ENCODE measurements at regions not wholly inside any gene's neighbourhood (a gene's known extent, or its start where the extent isn't known, plus 50 kb on each side); places are given as distances from the start of the nearest gene placed in this dataset.

DNA sequence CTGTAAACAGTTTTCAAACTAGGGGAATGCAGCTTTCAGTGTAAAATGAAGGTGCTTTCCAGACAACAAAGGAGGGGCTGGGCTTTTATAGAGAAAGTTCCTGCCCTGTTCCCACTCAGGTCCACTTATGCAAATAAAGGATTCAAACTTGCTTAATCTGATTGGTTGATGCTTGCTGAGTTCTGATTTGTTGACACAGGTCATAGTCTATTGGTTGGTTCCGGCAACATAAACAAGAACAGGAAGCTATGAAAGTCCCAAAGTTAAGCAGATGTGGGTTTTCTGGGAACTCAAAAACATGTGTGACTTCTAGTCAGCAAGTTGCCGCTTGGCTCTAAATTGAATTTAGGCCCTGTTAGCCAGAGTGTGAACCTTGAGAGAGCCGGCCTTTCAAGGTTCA, 194.2 kb upstream of the SVIL start:
- dilution Hi-C loops (cut with MboI; ENCODE audit: extremely low pct_ligation_motif_present, low sequenced_read_pairs) (no loop called here), intact Hi-C loops (cut with micrococcal nuclease) (no loop called here)
- Histone ChIP-seq H3K27me3 (ENCODE audit: control insufficient read depth in 2 of 2, insufficient read depth in 2 of 2, low read length in 2 of 2) (no peaks in the 10 kb centered on the region), H3K4me3 (replicated peaks in 1 of 3; ENCODE audit: insufficient read depth in 1 of 3, low read depth in 1 of 3, low read length in 3 of 3) (no peak overlapping the region), H3K4me2 (ENCODE audit: insufficient read depth, low read length) (no peak overlapping the region), H2AFZ (ENCODE audit: low read depth, low read length) (no peak overlapping the region), H3K9me3 (replicated peaks; ENCODE audit: control insufficient read depth, insufficient read depth, low read length) (no peaks in the 10 kb centered on the region), H3K4me1 (ENCODE audit: control insufficient read depth, extremely low read depth, insufficient read depth, low read length) (peaks cover 13% of the 10 kb centered on the region), H3K27ac (ENCODE audit: insufficient read depth, low read depth, low read length) (no peak overlapping the region), H3K9me1 (replicated peaks; ENCODE audit: control insufficient read depth, extremely low read depth, insufficient read depth, low read length) (no peaks in the 10 kb centered on the region), H3K9ac (replicated peaks; ENCODE audit: extremely low read depth, insufficient read depth, low read length) (no peak overlapping the region), H3K36me3 (ENCODE audit: control insufficient read depth in 2 of 2, extremely low read depth in 1 of 2, insufficient read depth in 2 of 2, low read length in 2 of 2) (no peaks in the 10 kb centered on the region), H3K79me2 (ENCODE audit: control insufficient read depth, insufficient read depth, low read length) (no peaks in the 10 kb centered on the region), H4K20me1 (replicated peaks; ENCODE audit: control insufficient read depth, extremely low read depth, insufficient read depth, low read length) (no peaks in the 10 kb centered on the region)
- TF ChIP-seq EZH2 (IDR thresholded peaks at IDR 0.05; ENCODE audit: borderline replicate concordance, low read depth, low read length, severe bottlenecking) (no peak), POLR2A (IDR thresholded peaks at IDR 0.05; ENCODE audit: low read depth, low read length) (no peak), JUN (IDR thresholded peaks at IDR 0.05; ENCODE audit: borderline replicate concordance, insufficient read depth, insufficient read length, low read depth) (no peak), GATA2 (IDR thresholded peaks at IDR 0.05; ENCODE audit: insufficient read depth, insufficient read length, low read depth, low read length) (no peak), POLR2AphosphoS5 (IDR thresholded peaks at IDR 0.05; ENCODE audit: insufficient read depth, low read depth, low read length) (no peak), FOS (IDR thresholded peaks at IDR 0.05; ENCODE audit: borderline replicate concordance, insufficient read depth, low read length) (no peak), MYC (IDR thresholded peaks at IDR 0.05; ENCODE audit: low read depth, low read length) (no peak)
- TF ChIP-seq, protein P1, sequence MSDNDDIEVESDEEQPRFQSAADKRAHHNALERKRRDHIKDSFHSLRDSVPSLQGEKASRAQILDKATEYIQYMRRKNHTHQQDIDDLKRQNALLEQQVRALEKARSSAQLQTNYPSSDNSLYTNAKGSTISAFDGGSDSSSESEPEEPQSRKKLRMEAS (IDR thresholded peaks at IDR 0.05; ENCODE audit: insufficient read depth, insufficient read length), result no peak
- TF ChIP-seq, protein P2, sequence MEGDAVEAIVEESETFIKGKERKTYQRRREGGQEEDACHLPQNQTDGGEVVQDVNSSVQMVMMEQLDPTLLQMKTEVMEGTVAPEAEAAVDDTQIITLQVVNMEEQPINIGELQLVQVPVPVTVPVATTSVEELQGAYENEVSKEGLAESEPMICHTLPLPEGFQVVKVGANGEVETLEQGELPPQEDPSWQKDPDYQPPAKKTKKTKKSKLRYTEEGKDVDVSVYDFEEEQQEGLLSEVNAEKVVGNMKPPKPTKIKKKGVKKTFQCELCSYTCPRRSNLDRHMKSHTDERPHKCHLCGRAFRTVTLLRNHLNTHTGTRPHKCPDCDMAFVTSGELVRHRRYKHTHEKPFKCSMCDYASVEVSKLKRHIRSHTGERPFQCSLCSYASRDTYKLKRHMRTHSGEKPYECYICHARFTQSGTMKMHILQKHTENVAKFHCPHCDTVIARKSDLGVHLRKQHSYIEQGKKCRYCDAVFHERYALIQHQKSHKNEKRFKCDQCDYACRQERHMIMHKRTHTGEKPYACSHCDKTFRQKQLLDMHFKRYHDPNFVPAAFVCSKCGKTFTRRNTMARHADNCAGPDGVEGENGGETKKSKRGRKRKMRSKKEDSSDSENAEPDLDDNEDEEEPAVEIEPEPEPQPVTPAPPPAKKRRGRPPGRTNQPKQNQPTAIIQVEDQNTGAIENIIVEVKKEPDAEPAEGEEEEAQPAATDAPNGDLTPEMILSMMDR (IDR thresholded peaks at IDR 0.05; ENCODE audit: extremely low read depth in 1 of 2, insufficient read depth in 1 of 2, low read depth in 1 of 2, low read length in 2 of 2), result no peak
- DNase-seq (ENCODE audit: low read depth, low spot score) (no peak), FAIRE-seq (no peak)
- no TSS peak for BruUV-seq (replicated peaks)
- CTCF ChIA-PET, result no interaction called here
- POLR2A ChIA-PET, result no interaction called here

Measured in endothelial cell of umbilical vein (primary cell).